Common myeloid progenitor, CD34-positive (primary cell): ENCODE measurements at regions not wholly inside any gene's neighbourhood (a gene's known extent, or its start where the extent isn't known, plus 50 kb on each side); places are given as distances from the start of the nearest gene placed in this dataset.

Experiments
- CTCF ChIA-PET: fragments of 350-600 bp; sonication (Branson Sonifier 250); formaldehyde crosslinking; loops from one replicate; lab custom pipeline; 2021; ENCODE audit warnings: antibody characterized with exemption; lab: Charles Lee
- POLR2A ChIA-PET: fragments of 350-600 bp; sonication (Branson Sonifier 250); formaldehyde crosslinking; loops from one replicate; lab custom pipeline; 2021; ENCODE audit warnings: antibody characterized with exemption; lab: Charles Lee
- DNase-seq, 3 donors: peaks; one replicate each; pipeline versions ENCODE4 v3.0.0 to v3.0.0-alpha.2; 2013
- H3K27ac ChIP-seq, 2 experiments: 1 replicate in 1 of 2; 2 replicates in 1 of 2; pipeline ENCODE4 v1.7.0; 2013; ENCODE audit warnings: inconsistent platforms in 2 of 2, low read length in 2 of 2, mild to moderate bottlenecking in 2 of 2, low read depth in 1 of 2, moderate library complexity in 1 of 2; ENCODE audit not compliant: severe bottlenecking in 2 of 2, insufficient read depth in 1 of 2, poor library complexity in 1 of 2
- H3K27me3 ChIP-seq, 5 experiments: replicated peaks in 2 of 5; 1 replicate in 3 of 5; 2 replicates in 2 of 5; pipeline versions ENCODE4 v1.6.1 to v1.7.0; 2013; ENCODE audit warnings: low read length in 4 of 5, mild to moderate bottlenecking in 2 of 5, moderate library complexity in 2 of 5, inconsistent platforms in 1 of 5; ENCODE audit not compliant: insufficient read depth in 5 of 5, control insufficient read depth in 4 of 5
- H3K36me3 ChIP-seq, 4 experiments: 1 replicate in 2 of 4; 2 replicates in 2 of 4; pipeline versions ENCODE4 v1.6.1 to v1.7.0; 2013; ENCODE audit warnings: low read length in 3 of 4, control low read depth in 1 of 4, mild to moderate bottlenecking in 1 of 4; ENCODE audit not compliant: control insufficient read depth in 4 of 4, insufficient read depth in 4 of 4
- H3K4me1 ChIP-seq, 4 experiments: 1 replicate in 3 of 4; 2 replicates in 1 of 4; pipeline versions ENCODE4 v1.6.1 to v1.7.1; 2013; ENCODE audit warnings: low read length in 3 of 4, mild to moderate bottlenecking in 3 of 4, control low read depth in 1 of 4, inconsistent platforms in 1 of 4, moderate library complexity in 1 of 4; ENCODE audit not compliant: control insufficient read depth in 4 of 4, insufficient read depth in 4 of 4; ENCODE audit errors: control extremely low read depth in 1 of 4
- H3K4me3 ChIP-seq, 7 experiments: 1 replicate in 4 of 7; 2 replicates in 3 of 7; pipeline versions ENCODE4 v1.5.1 to v1.7.0; 2013; ENCODE audit warnings: mild to moderate bottlenecking in 7 of 7, low read length in 6 of 7, moderate library complexity in 6 of 7, inconsistent platforms in 2 of 7, low read depth in 2 of 7, control low read depth in 1 of 7; ENCODE audit not compliant: insufficient read depth in 4 of 7, control insufficient read depth in 1 of 7; ENCODE audit errors: extremely low read depth in 1 of 7
- H3K9me3 ChIP-seq, 5 experiments: 1 replicate in 4 of 5; 2 replicates in 1 of 5; pipeline versions ENCODE4 v1.6.1 to v1.7.1; 2013; ENCODE audit warnings: low read length in 4 of 5, mild to moderate bottlenecking in 2 of 5, inconsistent platforms in 1 of 5, low read depth in 1 of 5, moderate library complexity in 1 of 5; ENCODE audit not compliant: control insufficient read depth in 4 of 5, insufficient read depth in 2 of 5; ENCODE audit errors: control extremely low read depth in 1 of 5
- WGBS: methylation state at CpG from one replicate; pipeline ENCODE4 v1.1.5; 2013; ENCODE audit not compliant: insufficient coverage; 5-methylcytosine and 5-hydroxymethylcytosine counted together

GRCh38 chr2:7742301-7742700 lies 825.1 kb downstream of the RNF144A start:
- Histone ChIP-seq H3K36me3 (no peaks in the 10 kb centered on the region), H3K27me3 (no peaks in the 10 kb centered on the region), H3K27ac (no peak overlapping the region), H3K4me3 (no peak overlapping the region), H3K9me3 (peaks cover 0 to 3% (median 1%) of the 10 kb centered on the region in 5 experiments), H3K4me1 (no peaks in the 10 kb centered on the region)
- 100% methylated on average over 3 of the region's 3 CpGs for WGBS
- DNase-seq = no peak
- POLR2A ChIA-PET = no interaction called here
- CTCF ChIA-PET = no interaction called here

- Histone ChIP-seq H3K4me3 (no peak overlapping the region), H3K27me3 (no peaks in the 10 kb centered on the region), H3K4me1 (no peaks in the 10 kb centered on the region), H3K36me3 (no peaks in the 10 kb centered on the region), H3K27ac (no peak overlapping the region), H3K9me3 (peaks cover 0 to 5% (median 1%) of the 10 kb centered on the region in 5 experiments)
- ChIA-PET POLR2A (no interaction called here), CTCF (no interaction called here)
- 100% methylated on average over 2 of the region's 5 CpGs for WGBS
- DNase-seq = peak in 1 of 3 donors; percentile 3
These were observed 827.6 kb downstream of the RNF144A start for GRCh38 chr2:7744827-7745226.

- no peaks in the 10 kb centered on the region for H3K4me1 ChIP-seq
- peaks cover 0 to 5% (median 1%) of the 10 kb centered on the region in 5 experiments for H3K9me3 ChIP-seq
- ChIA-PET POLR2A (no interaction called here), CTCF (no interaction called here)
- no peak for DNase-seq
- H3K27me3 ChIP-seq = no peaks in the 10 kb centered on the region
- no peak overlapping the region for H3K27ac ChIP-seq
- WGBS = 100% methylated on average over 1 of the region's 2 CpGs
- no peaks in the 10 kb centered on the region for H3K36me3 ChIP-seq
- no peak overlapping the region for H3K4me3 ChIP-seq
These were observed 828.2 kb downstream of the RNF144A start for GRCh38 chr2:7745369-7745768.

- ChIA-PET CTCF (no interaction called here), POLR2A (no interaction called here)
- Histone ChIP-seq H3K27ac (no peak overlapping the region), H3K27me3 (no peaks in the 10 kb centered on the region), H3K4me1 (no peaks in the 10 kb centered on the region), H3K4me3 (no peak overlapping the region), H3K36me3 (no peaks in the 10 kb centered on the region), H3K9me3 (peaks cover 0 to 10% (median 2%) of the 10 kb centered on the region in 5 experiments)
- 93% methylated on average over 13 of the region's 17 CpGs for WGBS
- DNase-seq = peak in 2 of 3 donors; percentile 23 to 47
These were observed 831.7 kb downstream of the RNF144A start for GRCh38 chr2:7748717-7749415.

GRCh38 chr2:7749895-7750559 lies 832.8 kb downstream of the RNF144A start:
- ChIA-PET CTCF (interaction anchor here (1.4 kb wide), 1 partner anchor 10 kb away, joined by 4 read pairs; no protein-coding TSS in a partner anchor), POLR2A (no interaction called here)
- no peak for DNase-seq
- H3K4me1 ChIP-seq = no peaks in the 10 kb centered on the region
- peaks cover 0 to 13% (median 3%) of the 10 kb centered on the region in 5 experiments for H3K9me3 ChIP-seq
- no peaks in the 10 kb centered on the region for H3K27me3 ChIP-seq
- 100% methylated on average over 1 of the region's 4 CpGs for WGBS
- no peaks in the 10 kb centered on the region for H3K36me3 ChIP-seq
- H3K27ac ChIP-seq = no peak overlapping the region
- no peak overlapping the region for H3K4me3 ChIP-seq

GRCh38 chr2:7752291-7752690 lies 835.1 kb downstream of the RNF144A start:
- Histone ChIP-seq H3K36me3 (no peaks in the 10 kb centered on the region), H3K27me3 (no peaks in the 10 kb centered on the region), H3K4me3 (no peak overlapping the region), H3K9me3 (peaks cover 0 to 13% (median 3%) of the 10 kb centered on the region in 5 experiments), H3K4me1 (no peaks in the 10 kb centered on the region), H3K27ac (no peak overlapping the region)
- DNase-seq = no peak
- WGBS = 88% methylated on average over 1 of the region's 1 CpG
- ChIA-PET POLR2A (no interaction called here), CTCF (interaction anchor here (1.7 to 1.9 kb wide), 2 partner anchors 12 to 27 kb away, joined by 4 to 5 read pairs; no protein-coding TSS in a partner anchor)

GRCh38 chr2:7753777-7754176 lies 836.6 kb downstream of the RNF144A start:
- ChIA-PET CTCF (interaction anchor here (1.2 to 1.7 kb wide), 2 partner anchors 12 to 13 kb away, joined by 3 to 4 read pairs; no protein-coding TSS in a partner anchor), POLR2A (no interaction called here)
- Histone ChIP-seq H3K36me3 (no peaks in the 10 kb centered on the region), H3K27ac (no peak overlapping the region), H3K27me3 (no peaks in the 10 kb centered on the region), H3K4me3 (no peak overlapping the region), H3K9me3 (peaks cover 1 to 13% (median 3%) of the 10 kb centered on the region in 5 experiments), H3K4me1 (no peaks in the 10 kb centered on the region)
- no peak for DNase-seq
